ENCODE measurements at regions not wholly inside any gene's neighbourhood (a gene's known extent, or its start where the extent isn't known, plus 50 kb on each side); places are given as distances from the start of the nearest gene placed in this dataset.

DNA sequence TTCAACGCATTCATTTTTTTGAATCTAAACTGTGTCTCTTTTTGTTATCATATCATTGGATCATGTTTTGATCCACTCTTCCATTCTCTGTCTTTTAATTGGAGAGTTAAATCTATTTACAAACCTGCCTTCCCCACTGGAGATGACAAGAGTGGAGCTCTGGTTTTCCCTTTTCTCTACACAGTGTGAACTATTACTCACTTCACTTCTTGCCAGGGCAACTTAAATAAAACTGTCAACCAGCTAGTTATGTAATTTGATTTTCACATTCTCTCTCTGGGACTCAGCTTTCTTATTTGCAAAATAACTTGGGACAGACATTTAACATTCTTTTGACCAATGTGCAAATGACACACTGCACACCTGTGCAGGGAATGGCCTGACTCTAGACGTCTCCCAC is 230.8 kb upstream of the CST7 start:
- no peak for TF ChIP-seq CTCF (IDR thresholded peaks at IDR 0.05; ENCODE audit: low read depth, low read length, missing control alignments)
- no peak for DNase-seq (ENCODE audit: extremely low read depth, low read depth)
- H3K4me3 ChIP-seq (replicated peaks; ENCODE audit: low read depth, low read length) = no peak overlapping the region

DNA sequence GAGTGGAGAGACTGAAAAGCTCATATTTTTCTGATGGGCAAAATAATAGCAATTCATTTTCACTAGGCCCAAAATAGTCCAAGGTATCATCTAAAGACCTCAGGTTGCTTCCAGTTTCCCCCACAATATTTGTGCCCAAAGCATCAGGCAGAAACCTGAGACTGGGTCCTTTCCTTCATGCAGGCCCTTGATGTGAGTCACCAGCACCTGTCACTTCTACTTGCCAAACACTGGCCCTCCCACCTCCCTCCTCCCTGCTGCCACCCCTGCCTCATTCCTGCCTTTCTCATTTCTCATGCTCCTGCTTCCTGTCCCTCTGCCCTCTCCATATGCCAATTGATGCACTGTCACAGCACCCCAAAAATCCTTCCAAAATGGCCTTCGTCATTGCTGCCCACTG is 230.4 kb upstream of the CST7 start:
- TF ChIP-seq CTCF (IDR thresholded peaks at IDR 0.05; ENCODE audit: low read depth, low read length, missing control alignments) = no peak
- DNase-seq (ENCODE audit: extremely low read depth, low read depth) = no peak
- no peak overlapping the region for H3K4me3 ChIP-seq (replicated peaks; ENCODE audit: low read depth, low read length)

GRCh38 chr20:24720957-24721356 is 228.1 kb upstream of the CST7 start:
- TF ChIP-seq CTCF (IDR thresholded peaks at IDR 0.05; ENCODE audit: low read depth, low read length, missing control alignments) = no peak
- no peak for DNase-seq (ENCODE audit: extremely low read depth, low read depth)
- no peak overlapping the region for H3K4me3 ChIP-seq (replicated peaks; ENCODE audit: low read depth, low read length)

- H3K4me3 ChIP-seq (replicated peaks; ENCODE audit: low read depth, low read length) = no peak overlapping the region
- TF ChIP-seq CTCF (IDR thresholded peaks at IDR 0.05; ENCODE audit: low read depth, low read length, missing control alignments) = no peak
- DNase-seq (ENCODE audit: extremely low read depth, low read depth) = no peak
Measured at GRCh38 chr20:24721891-24722568, 227.0 kb upstream of the CST7 start.

GRCh38 chr20:24722586-24722985 is 226.5 kb upstream of the CST7 start:
- no peak for TF ChIP-seq CTCF (IDR thresholded peaks at IDR 0.05; ENCODE audit: low read depth, low read length, missing control alignments)
- H3K4me3 ChIP-seq (replicated peaks; ENCODE audit: low read depth, low read length) = no peak overlapping the region
- no peak for DNase-seq (ENCODE audit: extremely low read depth, low read depth)

DNA sequence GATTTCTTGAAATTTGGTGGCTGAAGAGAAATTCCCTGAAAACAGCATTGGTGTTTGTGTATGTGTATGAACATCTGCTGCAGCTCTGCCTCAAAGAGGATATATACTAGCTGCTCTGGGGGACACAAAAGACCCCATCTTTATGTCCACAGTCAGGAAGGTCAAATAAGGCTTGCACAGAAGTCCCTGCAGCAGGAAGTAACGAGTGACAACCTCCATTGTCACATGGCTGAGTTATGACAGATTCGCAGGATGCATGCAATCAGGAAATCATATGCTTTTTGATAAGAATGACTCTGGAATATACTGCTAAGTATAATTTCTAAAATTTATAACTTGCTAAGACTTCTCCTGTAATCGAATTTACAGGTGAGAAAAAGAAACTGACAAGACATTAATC is 225.9 kb upstream of the CST7 start:
- no peak for DNase-seq (ENCODE audit: extremely low read depth, low read depth)
- no peak overlapping the region for H3K4me3 ChIP-seq (replicated peaks; ENCODE audit: low read depth, low read length)
- no peak for TF ChIP-seq CTCF (IDR thresholded peaks at IDR 0.05; ENCODE audit: low read depth, low read length, missing control alignments)

Data from HFF-Myc (cell line).